ENCODE measurements at regions not wholly inside any gene's neighbourhood (a gene's known extent, or its start where the extent isn't known, plus 50 kb on each side); places are given as distances from the start of the nearest gene placed in this dataset.

GRCh38 chr1:5812295-5812694 lies 179.9 kb downstream of the NPHP4 start:
- intact Hi-C loops (cut with micrococcal nuclease) = no loop called here

GRCh38 chr1:5811419-5811818 lies 180.8 kb downstream of the NPHP4 start:
- no peaks in the 10 kb centered on the region for H3K27me3 Mint-ChIP-seq (ENCODE audit: insufficient read depth)
- no peak for DNase-seq (ENCODE audit: low spot score)
- intact Hi-C loops (cut with micrococcal nuclease) = no loop called here

More at GRCh38 chr1:5812295-5812694, 179.9 kb downstream of the NPHP4 start:
- Mint-ChIP-seq H3K27me3 (ENCODE audit: insufficient read depth) (no peaks in the 10 kb centered on the region), H3K4me1 (ENCODE audit: low read depth) (no peaks in the 10 kb centered on the region), H3K4me3 (no peak overlapping the region), H3K36me3 (ENCODE audit: low read depth) (no peaks in the 10 kb centered on the region), H3K9me3 (no peaks in the 10 kb centered on the region), H3K27ac (no peak overlapping the region)
- no peak for DNase-seq (ENCODE audit: low spot score)

GRCh38 chr1:5810553-5811270 lies 181.5 kb downstream of the NPHP4 start:
- no peaks in the 10 kb centered on the region for H3K36me3 Mint-ChIP-seq (ENCODE audit: low read depth)
- H3K4me1 Mint-ChIP-seq (ENCODE audit: low read depth) = no peaks in the 10 kb centered on the region
- H3K27me3 Mint-ChIP-seq (ENCODE audit: insufficient read depth) = no peaks in the 10 kb centered on the region
- intact Hi-C loops (cut with micrococcal nuclease) = no loop called here
- no peak for DNase-seq (ENCODE audit: low spot score)
- H3K27ac Mint-ChIP-seq = no peak overlapping the region
- H3K9me3 Mint-ChIP-seq = no peaks in the 10 kb centered on the region
- no peak overlapping the region for H3K4me3 Mint-ChIP-seq

More at GRCh38 chr1:5811419-5811818, 180.8 kb downstream of the NPHP4 start:
- H3K9me3 Mint-ChIP-seq = no peaks in the 10 kb centered on the region
- H3K27ac Mint-ChIP-seq = no peak overlapping the region
- H3K4me3 Mint-ChIP-seq = no peak overlapping the region
- no peaks in the 10 kb centered on the region for H3K36me3 Mint-ChIP-seq (ENCODE audit: low read depth)
- H3K4me1 Mint-ChIP-seq (ENCODE audit: low read depth) = no peaks in the 10 kb centered on the region

GRCh38 chr1:5810131-5810530 lies 182.1 kb downstream of the NPHP4 start:
- no peaks in the 10 kb centered on the region for H3K9me3 Mint-ChIP-seq
- intact Hi-C loops (cut with micrococcal nuclease) = no loop called here
- no peak overlapping the region for H3K4me3 Mint-ChIP-seq
- no peak overlapping the region for H3K27ac Mint-ChIP-seq
- DNase-seq (ENCODE audit: low spot score) = no peak
- H3K4me1 Mint-ChIP-seq (ENCODE audit: low read depth) = no peaks in the 10 kb centered on the region
- H3K27me3 Mint-ChIP-seq (ENCODE audit: insufficient read depth) = no peaks in the 10 kb centered on the region
- no peaks in the 10 kb centered on the region for H3K36me3 Mint-ChIP-seq (ENCODE audit: low read depth)

- H3K4me1 Mint-ChIP-seq (ENCODE audit: low read depth) = no peaks in the 10 kb centered on the region
- no peaks in the 10 kb centered on the region for H3K9me3 Mint-ChIP-seq
- no peak overlapping the region for H3K27ac Mint-ChIP-seq
- DNase-seq (ENCODE audit: low spot score) = no peak
- intact Hi-C loops (cut with micrococcal nuclease) = no loop called here
- no peaks in the 10 kb centered on the region for H3K36me3 Mint-ChIP-seq (ENCODE audit: low read depth)
- H3K4me3 Mint-ChIP-seq = no peak overlapping the region
- no peaks in the 10 kb centered on the region for H3K27me3 Mint-ChIP-seq (ENCODE audit: insufficient read depth)
Observed at GRCh38 chr1:5809207-5809788, 182.9 kb downstream of the NPHP4 start.

GRCh38 chr1:5803851-5804250 lies 188.4 kb downstream of the NPHP4 start:
- no peaks in the 10 kb centered on the region for H3K27me3 Mint-ChIP-seq (ENCODE audit: insufficient read depth)
- no peak overlapping the region for H3K4me3 Mint-ChIP-seq
- no peak for DNase-seq (ENCODE audit: low spot score)

GRCh38 chr1:5802606-5803005 lies 189.6 kb downstream of the NPHP4 start:
- Mint-ChIP-seq H3K4me3 (no peak overlapping the region), H3K27ac (no peak overlapping the region), H3K27me3 (ENCODE audit: insufficient read depth) (no peaks in the 10 kb centered on the region), H3K4me1 (ENCODE audit: low read depth) (no peaks in the 10 kb centered on the region), H3K9me3 (no peaks in the 10 kb centered on the region), H3K36me3 (ENCODE audit: low read depth) (no peaks in the 10 kb centered on the region)
- DNase-seq (ENCODE audit: low spot score) = no peak
- intact Hi-C loops (cut with micrococcal nuclease) = no loop called here

More at GRCh38 chr1:5803851-5804250, 188.4 kb downstream of the NPHP4 start:
- Mint-ChIP-seq H3K4me1 (ENCODE audit: low read depth) (no peaks in the 10 kb centered on the region), H3K36me3 (ENCODE audit: low read depth) (no peaks in the 10 kb centered on the region), H3K9me3 (no peaks in the 10 kb centered on the region), H3K27ac (no peak overlapping the region)
- intact Hi-C loops (cut with micrococcal nuclease) = no loop called here

- intact Hi-C loops (cut with micrococcal nuclease) = no loop called here
Observed at GRCh38 chr1:5798904-5799303, 193.3 kb downstream of the NPHP4 start.

GRCh38 chr1:5798151-5798730 lies 194.0 kb downstream of the NPHP4 start:
- no peaks in the 10 kb centered on the region for H3K9me3 Mint-ChIP-seq
- H3K4me3 Mint-ChIP-seq = no peak overlapping the region
- H3K36me3 Mint-ChIP-seq (ENCODE audit: low read depth) = no peaks in the 10 kb centered on the region
- intact Hi-C loops (cut with micrococcal nuclease) = no loop called here
- no peaks in the 10 kb centered on the region for H3K27me3 Mint-ChIP-seq (ENCODE audit: insufficient read depth)
- H3K4me1 Mint-ChIP-seq (ENCODE audit: low read depth) = no peaks in the 10 kb centered on the region
- no peak overlapping the region for H3K27ac Mint-ChIP-seq
- no peak for DNase-seq (ENCODE audit: low spot score)

More at GRCh38 chr1:5798904-5799303, 193.3 kb downstream of the NPHP4 start:
- Mint-ChIP-seq H3K4me1 (ENCODE audit: low read depth) (no peaks in the 10 kb centered on the region), H3K4me3 (no peak overlapping the region), H3K9me3 (no peaks in the 10 kb centered on the region), H3K27ac (no peak overlapping the region), H3K36me3 (ENCODE audit: low read depth) (no peaks in the 10 kb centered on the region), H3K27me3 (ENCODE audit: insufficient read depth) (no peaks in the 10 kb centered on the region)
- no peak for DNase-seq (ENCODE audit: low spot score)

GRCh38 chr1:5796028-5796427 lies 196.2 kb downstream of the NPHP4 start:
- Mint-ChIP-seq H3K36me3 (ENCODE audit: low read depth) (no peaks in the 10 kb centered on the region), H3K27me3 (ENCODE audit: insufficient read depth) (no peaks in the 10 kb centered on the region), H3K4me3 (no peak overlapping the region), H3K27ac (no peak overlapping the region), H3K9me3 (no peaks in the 10 kb centered on the region), H3K4me1 (ENCODE audit: low read depth) (no peaks in the 10 kb centered on the region)
- DNase-seq (ENCODE audit: low spot score) = no peak
- intact Hi-C loops (cut with micrococcal nuclease) = no loop called here

- no peak for DNase-seq (ENCODE audit: low spot score)
- Mint-ChIP-seq H3K4me1 (ENCODE audit: low read depth) (no peaks in the 10 kb centered on the region), H3K9me3 (no peaks in the 10 kb centered on the region), H3K36me3 (ENCODE audit: low read depth) (no peaks in the 10 kb centered on the region), H3K4me3 (no peak overlapping the region), H3K27me3 (ENCODE audit: insufficient read depth) (no peaks in the 10 kb centered on the region), H3K27ac (no peak overlapping the region)
- intact Hi-C loops (cut with micrococcal nuclease) = no loop called here
Observed at GRCh38 chr1:5794279-5794678, 197.9 kb downstream of the NPHP4 start.

- no peaks in the 10 kb centered on the region for H3K27me3 Mint-ChIP-seq (ENCODE audit: insufficient read depth)
- intact Hi-C loops (cut with micrococcal nuclease) = no loop called here
- no peak overlapping the region for H3K4me3 Mint-ChIP-seq
- no peak for DNase-seq (ENCODE audit: low spot score)
- H3K36me3 Mint-ChIP-seq (ENCODE audit: low read depth) = no peaks in the 10 kb centered on the region
- H3K4me1 Mint-ChIP-seq (ENCODE audit: low read depth) = no peaks in the 10 kb centered on the region
- no peak overlapping the region for H3K27ac Mint-ChIP-seq
- no peaks in the 10 kb centered on the region for H3K9me3 Mint-ChIP-seq
Observed at GRCh38 chr1:5793516-5793915, 198.7 kb downstream of the NPHP4 start.

GRCh38 chr1:5781079-5781478 lies 211.1 kb downstream of the NPHP4 start:
- Mint-ChIP-seq H3K27ac (no peak overlapping the region), H3K4me1 (ENCODE audit: low read depth) (no peaks in the 10 kb centered on the region), H3K27me3 (ENCODE audit: insufficient read depth) (no peaks in the 10 kb centered on the region), H3K9me3 (peaks cover 5% of the 10 kb centered on the region), H3K36me3 (ENCODE audit: low read depth) (no peaks in the 10 kb centered on the region), H3K4me3 (no peak overlapping the region)
- intact Hi-C loops (cut with micrococcal nuclease) = no loop called here
- DNase-seq (ENCODE audit: low spot score) = no peak
